ENCODE measurements at regions not wholly inside any gene's neighbourhood (a gene's known extent, or its start where the extent isn't known, plus 50 kb on each side); places are given as distances from the start of the nearest gene placed in this dataset.

GRCh38 chr15:94168250-94168649, 63.1 kb upstream of the MCTP2 start:
- Mint-ChIP-seq H3K27ac (no peak overlapping the region), H3K9me3 (peaks cover 16% of the 10 kb centered on the region), H3K4me1 (no peaks in the 10 kb centered on the region), H3K4me3 (no peak overlapping the region), H3K36me3 (no peaks in the 10 kb centered on the region), H3K27me3 (ENCODE audit: low read depth) (no peaks in the 10 kb centered on the region)
- CTCF ChIA-PET: interaction anchor here (0.5 to 1.3 kb wide), 6 partner anchors 10 to 156 kb away, joined by 3 to 5 read pairs (median 4); no protein-coding TSS in a partner anchor
- ATAC-seq: peak; percentile 72
- TF ChIP-seq ATF2 (CRISPR knock-in tag; IDR thresholded peaks at IDR 0.05; ENCODE audit: borderline replicate concordance, low read depth): no peak
- TF ChIP-seq TEAD4 (CRISPR knock-in tag; IDR thresholded peaks at IDR 0.05): no peak
- no peak for TF ChIP-seq TEAD1 (CRISPR knock-in tag; IDR thresholded peaks at IDR 0.05)
- TF ChIP-seq, protein P1, sequence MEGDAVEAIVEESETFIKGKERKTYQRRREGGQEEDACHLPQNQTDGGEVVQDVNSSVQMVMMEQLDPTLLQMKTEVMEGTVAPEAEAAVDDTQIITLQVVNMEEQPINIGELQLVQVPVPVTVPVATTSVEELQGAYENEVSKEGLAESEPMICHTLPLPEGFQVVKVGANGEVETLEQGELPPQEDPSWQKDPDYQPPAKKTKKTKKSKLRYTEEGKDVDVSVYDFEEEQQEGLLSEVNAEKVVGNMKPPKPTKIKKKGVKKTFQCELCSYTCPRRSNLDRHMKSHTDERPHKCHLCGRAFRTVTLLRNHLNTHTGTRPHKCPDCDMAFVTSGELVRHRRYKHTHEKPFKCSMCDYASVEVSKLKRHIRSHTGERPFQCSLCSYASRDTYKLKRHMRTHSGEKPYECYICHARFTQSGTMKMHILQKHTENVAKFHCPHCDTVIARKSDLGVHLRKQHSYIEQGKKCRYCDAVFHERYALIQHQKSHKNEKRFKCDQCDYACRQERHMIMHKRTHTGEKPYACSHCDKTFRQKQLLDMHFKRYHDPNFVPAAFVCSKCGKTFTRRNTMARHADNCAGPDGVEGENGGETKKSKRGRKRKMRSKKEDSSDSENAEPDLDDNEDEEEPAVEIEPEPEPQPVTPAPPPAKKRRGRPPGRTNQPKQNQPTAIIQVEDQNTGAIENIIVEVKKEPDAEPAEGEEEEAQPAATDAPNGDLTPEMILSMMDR (IDR thresholded peaks at IDR 0.05): peak; percentile 49
- TF ChIP-seq SMAD4 (CRISPR knock-in tag; IDR thresholded peaks at IDR 0.05): no peak
- no peak for TF ChIP-seq ZNF532 (CRISPR knock-in tag; IDR thresholded peaks at IDR 0.05; ENCODE audit: borderline replicate concordance)
- TF ChIP-seq, protein P2, sequence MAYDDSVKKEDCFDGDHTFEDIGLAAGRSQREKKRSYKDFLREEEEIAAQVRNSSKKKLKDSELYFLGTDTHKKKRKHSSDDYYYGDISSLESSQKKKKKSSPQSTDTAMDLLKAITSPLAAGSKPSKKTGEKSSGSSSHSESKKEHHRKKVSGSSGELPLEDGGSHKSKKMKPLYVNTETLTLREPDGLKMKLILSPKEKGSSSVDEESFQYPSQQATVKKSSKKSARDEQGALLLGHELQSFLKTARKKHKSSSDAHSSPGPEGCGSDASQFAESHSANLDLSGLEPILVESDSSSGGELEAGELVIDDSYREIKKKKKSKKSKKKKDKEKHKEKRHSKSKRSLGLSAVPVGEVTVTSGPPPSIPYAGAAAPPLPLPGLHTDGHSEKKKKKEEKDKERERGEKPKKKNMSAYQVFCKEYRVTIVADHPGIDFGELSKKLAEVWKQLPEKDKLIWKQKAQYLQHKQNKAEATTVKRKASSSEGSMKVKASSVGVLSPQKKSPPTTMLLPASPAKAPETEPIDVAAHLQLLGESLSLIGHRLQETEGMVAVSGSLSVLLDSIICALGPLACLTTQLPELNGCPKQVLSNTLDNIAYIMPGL (CRISPR knock-in tag; IDR thresholded peaks at IDR 0.05): no peak
- no peak for TF ChIP-seq ZNF232 (CRISPR knock-in tag; IDR thresholded peaks at IDR 0.05)
- peak; percentile 62 for TF ChIP-seq ZNF121 (CRISPR knock-in tag; IDR thresholded peaks at IDR 0.05)
- TF ChIP-seq FOXP1 (CRISPR knock-in tag; IDR thresholded peaks at IDR 0.05; ENCODE audit: borderline replicate concordance): no peak
- POLR2A ChIA-PET: no interaction called here
- DNase-seq (ENCODE audit: low spot score): peak; percentile 37

GRCh38 chr15:94164971-94165370, 66.4 kb upstream of the MCTP2 start:
- ChIA-PET POLR2A (interaction anchor here (0.5 kb wide), 1 partner anchor 251 kb away, joined by 3 read pairs; no protein-coding TSS in a partner anchor), CTCF (interaction anchor here (1.2 to 5.2 kb wide), 12 partner anchors 10 to 334 kb away, joined by 3 to 79 read pairs (median 6); partner anchors contain the start of gene MCTP2)
- no peak overlapping the region for H3K27ac Mint-ChIP-seq
- H3K9me3 Mint-ChIP-seq: peaks cover 9% of the 10 kb centered on the region; the same call in 1 of the 2 replicates
- no peaks in the 10 kb centered on the region for H3K4me1 Mint-ChIP-seq
- ATAC-seq: no peak
- no peak overlapping the region for H3K4me3 Mint-ChIP-seq
- H3K36me3 Mint-ChIP-seq: no peaks in the 10 kb centered on the region
- DNase-seq (ENCODE audit: low spot score): no peak
- TF ChIP-seq FOXP1 (CRISPR knock-in tag; IDR thresholded peaks at IDR 0.05; ENCODE audit: borderline replicate concordance) (no peak), PRRX2 (CRISPR knock-in tag; IDR thresholded peaks at IDR 0.05) (no peak), ZNF232 (CRISPR knock-in tag; IDR thresholded peaks at IDR 0.05) (no peak), ZNF219 (CRISPR knock-in tag; IDR thresholded peaks at IDR 0.05; ENCODE audit: borderline replicate concordance) (no peak), JAZF1 (CRISPR knock-in tag; IDR thresholded peaks at IDR 0.05) (no peak), NR3C1 (CRISPR knock-in tag; conservative IDR thresholded peaks at IDR 0.05; ENCODE audit: low read depth) (no peak), FOXP4 (CRISPR knock-in tag; IDR thresholded peaks at IDR 0.05) (no peak), ATF2 (CRISPR knock-in tag; IDR thresholded peaks at IDR 0.05; ENCODE audit: borderline replicate concordance, low read depth) (no peak), ETV6 (CRISPR knock-in tag; IDR thresholded peaks at IDR 0.05) (no peak), E2F1 (CRISPR knock-in tag; IDR thresholded peaks at IDR 0.05) (no peak), CDX4 (CRISPR knock-in tag; IDR thresholded peaks at IDR 0.05; ENCODE audit: borderline replicate concordance) (no peak), CBFB (CRISPR knock-in tag; IDR thresholded peaks at IDR 0.05; ENCODE audit: low read depth) (no peak), KAT7 (CRISPR knock-in tag; IDR thresholded peaks at IDR 0.05; ENCODE audit: borderline replicate concordance) (no peak)
- no peaks in the 10 kb centered on the region for H3K27me3 Mint-ChIP-seq (ENCODE audit: low read depth)
